ENCODE measurements at regions not wholly inside any gene's neighbourhood (a gene's known extent, or its start where the extent isn't known, plus 50 kb on each side); places are given as distances from the start of the nearest gene placed in this dataset.

GRCh38 chr6:137815692-137816091 is 51.4 kb upstream of the TNFAIP3 start (continued):
- TF ChIP-seq CHD7 (IDR thresholded peaks at IDR 0.05; ENCODE audit: insufficient replicate concordance, low read length) (no peak), TAF7 (optimal IDR thresholded peaks at IDR 0.05; ENCODE audit: borderline replicate concordance, low read depth, low read length) (no peak), NANOG (IDR thresholded peaks at IDR 0.05; ENCODE audit: insufficient read depth, low read depth, low read length, poor library complexity, severe bottlenecking) (no peak), GABPA (IDR thresholded peaks at IDR 0.05; ENCODE audit: borderline replicate concordance, insufficient read depth, low read length) (no peak), HDAC2 (IDR thresholded peaks at IDR 0.05; ENCODE audit: borderline replicate concordance in 1 of 2, low read depth in 2 of 2, low read length in 2 of 2) (no peak), FOSL1 (IDR thresholded peaks at IDR 0.05; ENCODE audit: insufficient read depth, low read depth, low read length) (no peak), ATF3 (IDR thresholded peaks at IDR 0.05; ENCODE audit: insufficient read depth, low read depth, low read length) (no peak), POU5F1 (IDR thresholded peaks at IDR 0.05; ENCODE audit: low read depth, low read length) (no peak), CBX8 (IDR thresholded peaks at IDR 0.05; ENCODE audit: borderline replicate concordance, low read depth, low read length) (no peak), TEAD4 (IDR thresholded peaks at IDR 0.05; ENCODE audit: low read depth, low read length) (no peak)

All from H1 (cell line).